Fibroblast of skin of left quadriceps (primary cell): ENCODE measurements at regions not wholly inside any gene's neighbourhood (a gene's known extent, or its start where the extent isn't known, plus 50 kb on each side); places are given as distances from the start of the nearest gene placed in this dataset.

Experiments
- DNase-seq, 2 experiments: peaks; one replicate each; pipeline ENCODE4 v3.0.0-alpha.2; 2013; ENCODE audit warnings: low read depth in 2 of 2

- DNase-seq: no peak
Observed at GRCh38 chr1:30479575-30479974, 243.8 kb downstream of the MATN1 start.

DNA sequence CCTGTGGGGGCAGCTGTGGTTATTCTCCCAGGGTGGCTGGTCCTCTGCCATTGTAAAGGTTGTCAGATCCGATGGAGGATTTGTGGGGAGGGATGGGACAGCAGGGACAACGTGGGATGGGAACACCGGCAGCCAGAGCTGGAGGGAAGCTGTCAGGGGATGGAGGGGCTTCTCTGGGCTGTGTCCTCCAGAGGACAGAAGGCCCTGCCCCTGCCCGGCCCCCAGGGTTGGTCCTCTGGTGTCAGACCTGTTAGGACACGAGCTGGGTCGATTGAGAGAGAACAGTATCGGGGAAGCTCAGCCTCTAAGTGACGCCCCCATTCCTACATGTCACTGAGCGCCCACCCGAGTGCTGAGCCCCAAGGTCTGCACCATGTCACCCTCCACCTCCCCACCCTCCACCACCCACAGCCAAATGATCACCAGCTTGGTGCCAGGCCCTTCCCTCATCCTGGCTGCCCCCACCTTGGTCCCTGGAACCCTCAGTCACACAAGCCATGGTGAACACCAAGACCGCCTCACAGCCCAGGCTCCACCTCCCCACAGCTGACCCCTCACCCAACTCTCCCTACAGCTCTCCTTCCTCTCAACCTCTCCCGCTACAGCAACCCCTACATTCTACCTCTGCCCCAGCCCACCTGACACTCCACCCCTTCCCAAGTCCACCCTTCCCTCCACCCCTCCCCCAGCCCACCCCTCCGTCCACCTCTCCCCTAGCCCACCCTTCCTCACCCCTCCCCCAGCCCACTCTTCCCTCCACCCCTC lies 244.4 kb downstream of the MATN1 start:
- no peak for DNase-seq

DNA sequence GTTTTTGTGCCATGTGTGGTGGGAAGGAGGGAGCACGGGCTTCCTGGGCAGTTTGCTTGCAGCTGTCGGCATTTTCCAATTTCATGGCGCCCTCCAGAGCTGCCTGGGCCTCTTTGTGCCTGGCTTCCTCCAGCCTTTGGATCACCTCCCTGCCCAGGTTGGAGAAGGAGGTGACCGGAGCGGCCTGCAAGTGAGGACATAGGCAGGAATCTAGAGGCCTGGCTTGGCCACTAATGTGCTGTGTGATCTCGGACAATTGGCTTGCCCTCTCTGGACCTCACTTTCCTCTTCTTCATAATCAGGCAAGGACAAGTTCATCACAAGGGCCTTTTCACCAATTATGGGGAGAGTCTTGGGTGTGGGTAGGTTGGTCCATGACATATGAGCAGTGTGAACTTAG lies 245.1 kb downstream of the MATN1 start:
- DNase-seq: no peak

- no peak for DNase-seq
Observed at GRCh38 chr1:30477588-30477987, 245.8 kb downstream of the MATN1 start.

DNA sequence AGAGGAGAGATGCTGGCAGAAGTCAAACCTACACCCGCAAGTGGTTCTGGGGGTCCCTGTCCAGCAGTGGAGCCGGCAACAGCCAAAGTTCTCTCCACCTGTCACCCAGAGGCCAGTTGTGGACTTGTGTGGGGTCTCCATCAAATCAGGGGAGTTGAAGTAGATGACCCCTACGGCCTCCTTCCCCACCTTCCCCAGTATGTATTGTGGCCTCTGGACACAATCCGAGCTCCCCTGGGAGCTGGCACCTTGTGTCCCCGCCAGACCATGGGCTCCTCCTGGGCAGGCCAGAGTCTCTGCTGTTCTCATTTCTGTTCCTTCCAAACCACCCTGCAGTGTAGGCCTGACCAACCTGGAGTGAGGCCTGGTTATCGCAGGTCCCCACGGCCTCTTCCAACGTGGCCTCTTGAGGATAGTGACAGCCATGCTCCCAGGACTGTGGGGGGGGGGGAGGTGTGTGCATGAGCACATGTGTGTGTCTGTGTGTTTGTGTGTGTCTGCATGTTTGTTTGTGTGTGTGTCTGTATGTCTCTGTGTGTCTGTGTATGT lies 246.4 kb downstream of the MATN1 start:
- DNase-seq: no peak

- DNase-seq: no peak
Observed at GRCh38 chr1:30476476-30476875, 246.9 kb downstream of the MATN1 start.

DNA sequence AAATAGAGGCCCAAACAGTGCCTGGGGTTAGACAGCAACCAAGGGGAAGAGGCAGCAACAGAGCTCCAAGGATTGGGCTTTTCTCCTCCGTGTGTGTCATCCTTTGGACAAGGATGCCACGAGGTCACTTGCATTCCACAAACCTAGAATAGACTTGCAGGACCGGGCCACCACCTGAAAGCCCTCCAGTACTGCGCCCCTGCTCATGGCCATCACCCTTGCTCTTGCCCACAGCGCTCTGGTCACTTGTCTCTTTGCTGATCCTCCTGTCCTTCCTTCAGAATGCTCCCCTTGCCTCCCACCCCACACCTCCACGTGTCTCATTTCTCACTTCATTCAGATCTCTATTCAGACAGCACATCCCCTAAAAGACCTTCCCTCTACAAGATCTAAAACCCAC lies 247.4 kb downstream of the MATN1 start:
- no peak for DNase-seq

DNA sequence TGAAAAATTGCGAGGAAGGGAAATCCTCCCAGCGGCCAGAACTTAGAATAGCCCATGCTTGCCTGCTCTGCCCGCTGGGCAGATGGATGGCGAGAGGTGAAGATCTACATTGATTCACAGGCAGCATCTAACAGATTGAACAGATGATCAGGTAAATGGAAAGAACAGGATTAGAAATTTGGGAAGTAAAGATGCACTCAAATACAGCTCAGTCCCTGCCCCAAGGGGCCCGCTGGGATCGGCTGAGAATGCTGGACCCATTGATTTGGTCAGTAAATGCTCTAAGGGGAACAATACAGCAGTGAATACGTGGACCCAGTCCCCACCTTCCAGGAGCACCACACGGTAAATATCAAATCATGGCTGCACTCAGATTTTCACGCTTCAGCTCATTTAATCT lies 248.2 kb downstream of the MATN1 start:
- no peak for DNase-seq

DNA sequence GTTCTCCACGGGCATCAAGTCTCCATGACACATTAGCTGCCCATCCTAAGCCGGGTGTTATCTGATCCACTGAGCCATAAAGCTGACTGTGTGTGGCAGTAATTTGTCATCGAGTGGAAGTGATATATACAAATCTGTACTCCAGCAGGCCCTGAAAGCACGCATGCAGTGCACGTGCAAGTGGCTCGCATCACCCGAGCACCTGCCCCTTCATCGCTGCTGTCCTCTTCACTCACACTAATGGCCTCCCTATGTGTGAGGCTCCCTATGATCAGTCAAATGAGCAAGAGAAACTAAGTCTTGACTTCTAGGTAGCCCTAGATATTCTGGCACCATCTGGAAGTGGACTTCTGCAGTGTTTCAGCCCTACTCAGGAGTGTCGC lies 248.6 kb downstream of the MATN1 start:
- no peak for DNase-seq

DNA sequence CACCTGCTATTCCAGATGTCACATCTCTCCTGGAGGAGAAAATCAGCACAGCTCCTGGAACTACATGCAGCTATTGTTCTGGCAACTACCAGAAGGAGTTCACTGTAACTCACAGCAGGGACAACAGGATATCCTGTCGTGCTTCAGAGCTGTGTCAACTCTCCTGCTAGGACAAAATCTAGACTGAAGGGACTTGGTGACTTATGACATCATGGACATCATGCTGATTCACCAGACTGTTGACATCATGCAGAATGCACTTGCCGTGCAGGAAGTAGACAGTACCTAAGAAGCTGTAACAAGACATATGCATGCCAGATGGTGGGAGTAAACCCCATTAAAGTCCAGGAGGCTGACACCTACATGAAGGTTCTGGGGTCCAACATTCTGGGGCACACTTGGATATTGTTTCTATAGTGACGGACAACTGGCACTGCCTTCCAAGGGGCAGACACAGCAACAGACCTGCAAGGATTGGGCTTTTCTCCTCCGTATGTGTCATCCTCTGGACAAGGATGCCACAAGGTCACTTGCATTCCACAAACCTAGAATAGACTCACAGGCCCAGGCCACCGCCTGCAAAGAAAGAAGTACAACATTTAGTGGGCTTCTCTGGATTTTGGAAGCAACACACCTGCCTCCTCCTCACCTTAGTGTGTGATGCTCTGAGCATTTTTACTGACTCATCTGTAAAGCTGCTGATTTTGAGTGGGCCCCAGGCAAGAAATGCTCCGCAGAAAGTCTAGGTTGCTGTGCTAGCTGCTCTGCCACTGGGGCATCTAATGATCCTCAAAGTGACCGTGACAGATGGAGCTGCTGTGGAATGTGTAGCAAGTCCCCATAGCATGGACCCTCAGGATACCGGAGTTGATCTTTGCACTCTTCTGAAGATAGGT lies 249.2 kb downstream of the MATN1 start:
- DNase-seq: no peak

- DNase-seq: no peak
Observed at GRCh38 chr1:30472526-30472925, 250.9 kb downstream of the MATN1 start.

- no peak for DNase-seq
Observed at GRCh38 chr1:30472009-30472408, 251.4 kb downstream of the MATN1 start.

- DNase-seq: no peak
Observed at GRCh38 chr1:30471307-30471706, 252.1 kb downstream of the MATN1 start.

DNA sequence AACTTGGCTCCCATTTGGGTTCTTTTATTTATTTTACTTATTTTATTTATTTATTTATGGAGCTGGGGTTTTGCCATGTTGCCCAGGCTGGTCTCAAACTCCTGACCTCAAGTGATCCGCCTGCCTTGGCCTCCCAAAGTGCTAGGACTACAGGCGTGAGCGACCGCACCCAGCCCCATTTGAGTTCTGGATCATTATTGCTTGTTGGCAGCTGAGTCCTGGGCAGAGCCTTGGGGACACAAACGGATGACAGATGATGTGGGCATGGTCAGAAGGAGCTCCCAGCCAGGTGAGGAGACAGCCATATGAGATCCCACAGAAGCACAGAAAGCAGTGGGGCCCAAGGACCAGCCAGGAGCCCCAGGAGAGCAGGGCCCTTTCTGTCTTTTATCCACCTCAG lies 254.0 kb downstream of the MATN1 start:
- no peak for DNase-seq

GRCh38 chr1:30467101-30467500 lies 256.3 kb downstream of the MATN1 start:
- no peak for DNase-seq

GRCh38 chr1:30466610-30467009 lies 256.8 kb downstream of the MATN1 start:
- no peak for DNase-seq

DNA sequence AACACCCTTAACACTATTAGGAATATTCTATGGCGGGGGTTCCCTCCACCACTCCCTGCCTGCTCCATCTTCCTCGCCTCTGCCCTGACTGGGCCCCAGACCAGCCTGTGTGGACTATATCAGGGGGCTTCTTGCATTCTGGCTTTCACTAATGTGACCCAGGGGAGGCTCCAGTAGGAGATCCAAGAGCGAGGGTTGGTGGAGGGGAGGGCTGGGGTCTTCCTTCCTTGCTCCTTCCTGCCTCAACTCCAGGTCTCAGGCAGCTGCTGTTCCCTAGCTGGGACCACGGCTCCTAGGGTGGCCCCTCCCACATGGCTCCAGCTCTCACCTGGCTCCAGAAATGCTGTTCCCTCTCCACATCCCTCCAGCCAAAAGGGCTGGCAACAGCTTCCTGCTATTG lies 257.4 kb downstream of the MATN1 start:
- DNase-seq: no peak

DNA sequence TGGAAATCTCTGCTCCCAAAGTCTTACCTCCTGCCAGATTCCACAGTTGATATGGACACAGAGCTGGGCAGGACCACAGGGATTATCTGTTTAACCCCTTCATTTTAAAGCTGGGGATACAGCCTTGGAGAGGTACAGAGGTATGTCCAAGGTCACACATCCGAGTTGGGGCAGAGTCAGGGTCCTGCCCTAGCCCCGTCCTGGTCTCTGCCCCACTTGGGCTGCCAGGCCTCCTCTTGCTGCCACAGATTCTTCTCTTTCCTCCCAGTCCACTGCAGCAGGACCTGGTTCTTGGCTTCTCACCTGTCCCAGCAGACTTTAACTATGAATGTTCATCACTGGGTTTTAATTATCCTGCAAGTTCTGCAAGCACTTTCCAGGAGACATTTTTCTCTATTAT lies 258.3 kb downstream of the MATN1 start:
- DNase-seq: no peak

GRCh38 chr1:30464187-30464617 lies 259.2 kb downstream of the MATN1 start:
- no peak for DNase-seq

GRCh38 chr1:30462826-30463425 lies 260.5 kb downstream of the MATN1 start:
- DNase-seq: no peak

DNA sequence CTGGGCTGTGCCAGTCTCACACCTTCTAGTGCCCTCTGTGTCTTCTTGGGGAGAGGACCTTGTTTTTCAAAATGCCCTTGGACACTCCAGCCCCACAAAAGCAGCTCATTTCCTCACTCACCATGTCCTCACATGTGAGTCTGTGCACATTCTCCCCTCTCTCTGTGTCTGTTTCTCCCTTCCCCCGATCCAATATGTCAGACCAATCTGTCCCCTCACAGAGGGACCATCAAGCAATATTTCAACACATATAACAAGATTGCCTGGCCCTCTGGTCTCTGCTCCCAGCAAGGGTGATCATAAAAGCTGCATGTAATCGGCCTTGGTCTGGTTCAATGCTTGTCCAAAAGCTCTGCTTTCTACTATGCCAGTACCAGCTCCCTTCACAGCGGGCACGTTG lies 261.2 kb downstream of the MATN1 start:
- no peak for DNase-seq

- no peak for DNase-seq
Observed at GRCh38 chr1:30461640-30462039, 261.7 kb downstream of the MATN1 start.
